T-cell (primary cell): ENCODE measurements at regions not wholly inside any gene's neighbourhood (a gene's known extent, or its start where the extent isn't known, plus 50 kb on each side); places are given as distances from the start of the nearest gene placed in this dataset.
A peak's percentile ranks its signal among the peaks of the same experiment; 100 is the strongest.

Experiments
- ATAC-seq, 4 experiments: fragments of 200-7000 bp in 3 of 4; fragments of 150-1000 bp in 1 of 4; cut with Tn5 transposase; replicated peaks in 1 of 4; 1 replicate in 3 of 4; 2 replicates in 1 of 4; pipeline ENCODE4 v1.10.0; 2021; ENCODE audit warnings: moderate library complexity in 3 of 4, mild to moderate bottlenecking in 2 of 4, moderate number of reproducible peaks in 1 of 4
- CTCF ChIA-PET, 2 donors: fragments of 300-600 bp; sonication (Branson Sonifier 250); formaldehyde crosslinking; loops; one replicate each; lab custom pipeline; 2022; ENCODE audit warnings: antibody characterized with exemption in 2 of 2; lab: Charles Lee
- POLR2A ChIA-PET, 2 donors: fragments of 300-600 bp; sonication (Branson Sonifier 250); formaldehyde crosslinking; loops; one replicate each; lab custom pipeline; 2022; ENCODE audit warnings: antibody characterized with exemption in 2 of 2; lab: Charles Lee
- DNase-seq, 35 experiments: peaks; one replicate each; pipeline versions ENCODE4 v3.0.0 to v3.0.0-alpha.2; 2013 to 2023
- H3K27ac ChIP-seq: one replicate; pipeline ENCODE4 v1.5.1; 2013; ENCODE audit warnings: low read length
- H3K27me3 ChIP-seq, 2 experiments: replicated peaks in 1 of 2; 1 replicate in 1 of 2; 2 replicates in 1 of 2; pipeline versions ENCODE4 v1.6.1 to v1.7.0; 2013; ENCODE audit warnings: low read length in 1 of 2, mixed read lengths in 1 of 2; ENCODE audit not compliant: control insufficient read depth in 2 of 2, insufficient read depth in 2 of 2; ENCODE audit errors: extremely low read depth in 1 of 2
- H3K36me3 ChIP-seq, 2 donors: 1 replicate in 1 of 2; 2 replicates in 1 of 2; pipeline versions ENCODE4 v1.6.1 to v1.7.0; 2013; ENCODE audit warnings: low read length in 1 of 2; ENCODE audit not compliant: control insufficient read depth in 2 of 2, insufficient read depth in 1 of 2; ENCODE audit errors: extremely low read depth in 1 of 2
- H3K4me1 ChIP-seq, 2 experiments: 1 replicate in 1 of 2; 2 replicates in 1 of 2; pipeline versions ENCODE4 v1.6.1 to v1.7.0; 2013; ENCODE audit warnings: low read length in 2 of 2, mixed read lengths in 1 of 2; ENCODE audit not compliant: insufficient read depth in 2 of 2, control insufficient read depth in 1 of 2; ENCODE audit errors: extremely low read depth in 1 of 2
- H3K4me3 ChIP-seq, 2 donors: 1 replicate in 1 of 2; 2 replicates in 1 of 2; pipeline versions ENCODE4 v1.5.1 to v1.7.0; 2013; ENCODE audit warnings: mild to moderate bottlenecking in 2 of 2, low read length in 1 of 2, moderate library complexity in 1 of 2; ENCODE audit not compliant: control insufficient read depth in 1 of 2; ENCODE audit errors: extremely low read depth in 1 of 2
- H3K9me3 ChIP-seq: 2 replicates; pipeline ENCODE4 v1.7.0; 2013
- H3K27ac Mint-ChIP-seq, 2 donors: one replicate each; pipeline ENCODE4 v1.8.0; 2020 to 2021; ENCODE audit warnings: mild to moderate bottlenecking in 2 of 2, mixed read lengths in 2 of 2
- H3K27me3 Mint-ChIP-seq, 2 donors: one replicate each; pipeline ENCODE4 v1.8.0; 2021 to 2022; ENCODE audit warnings: mixed read lengths in 2 of 2
- H3K36me3 Mint-ChIP-seq: one replicate; pipeline ENCODE4 v1.8.0; 2021; ENCODE audit warnings: mixed read lengths
- H3K4me1 Mint-ChIP-seq, 3 donors: one replicate each; pipeline ENCODE4 v1.8.0; 2020 to 2022; ENCODE audit warnings: mixed read lengths in 3 of 3, mild to moderate bottlenecking in 1 of 3
- H3K4me3 Mint-ChIP-seq, 3 donors: one replicate each; pipeline ENCODE4 v1.8.0; 2020 to 2022; ENCODE audit warnings: mild to moderate bottlenecking in 3 of 3, mixed read lengths in 3 of 3, moderate library complexity in 3 of 3
- H3K9me3 Mint-ChIP-seq, 3 donors: one replicate each; pipeline ENCODE4 v1.8.0; 2020 to 2022; ENCODE audit warnings: mixed read lengths in 3 of 3
- WGBS: methylation state at CpG from one replicate; pipeline ENCODE4 v1.1.5; 2013; ENCODE audit warnings: missing lambda C conversion rate; ENCODE audit not compliant: insufficient coverage; 5-methylcytosine and 5-hydroxymethylcytosine counted together

GRCh38 chr10:88048312-88048711, 184.9 kb downstream of the PTEN start:
- peaks cover 0 to 2% of the 10 kb centered on the region in 2 experiments for H3K4me1 ChIP-seq
- ChIA-PET CTCF (no interaction called here), POLR2A (interaction anchor here in 1 of 2 donors (0.6 kb wide), 1 partner anchor 128 kb away, joined by 3 read pairs; no protein-coding TSS in a partner anchor)
- Mint-ChIP-seq H3K4me3 (no peak overlapping the region), H3K27me3 (no peaks in the 10 kb centered on the region), H3K4me1 (peaks cover 12 to 15% (median 14%) of the 10 kb centered on the region in 3 donors), H3K9me3 (peaks cover 0 to 4% (median 0%) of the 10 kb centered on the region in 3 donors), H3K36me3 (no peaks in the 10 kb centered on the region), H3K27ac (no peak overlapping the region)
- H3K4me3 ChIP-seq = no peak overlapping the region
- WGBS = no CpG with 5 or more reads among the region's 1 CpG
- no peak overlapping the region for H3K27ac ChIP-seq
- H3K36me3 ChIP-seq = no peaks in the 10 kb centered on the region
- ATAC-seq = no peak
- no peaks in the 10 kb centered on the region for H3K9me3 ChIP-seq
- peaks cover 0 to 3% of the 10 kb centered on the region in 2 experiments for H3K27me3 ChIP-seq
- no peak for DNase-seq

- Mint-ChIP-seq H3K36me3 (no peaks in the 10 kb centered on the region), H3K4me3 (no peak overlapping the region), H3K27me3 (no peaks in the 10 kb centered on the region), H3K9me3 (peaks cover 0 to 4% (median 0%) of the 10 kb centered on the region in 3 donors), H3K27ac (no peak overlapping the region), H3K4me1 (peaks cover 12 to 15% (median 12%) of the 10 kb centered on the region in 3 donors)
- no peaks in the 10 kb centered on the region for H3K27me3 ChIP-seq
- WGBS = no CpG with 5 or more reads among the region's 3 CpGs
- no peaks in the 10 kb centered on the region for H3K36me3 ChIP-seq
- no peak overlapping the region for H3K4me3 ChIP-seq
- no peak overlapping the region for H3K27ac ChIP-seq
- peaks cover 0 to 2% of the 10 kb centered on the region in 2 experiments for H3K4me1 ChIP-seq
- H3K9me3 ChIP-seq = no peaks in the 10 kb centered on the region
- ChIA-PET POLR2A (interaction anchor here in 1 of 2 donors (0.6 kb wide), 2 partner anchors 79 to 787 kb away, joined by 3 read pairs; no protein-coding TSS in a partner anchor), CTCF (no interaction called here)
- ATAC-seq (no peak), DNase-seq (no peak)
Measured at GRCh38 chr10:88049204-88049603, 185.8 kb downstream of the PTEN start.

GRCh38 chr10:88057720-88058119, 194.3 kb downstream of the PTEN start:
- peaks cover 5 to 16% (median 11%) of the 10 kb centered on the region in 3 donors for H3K4me1 Mint-ChIP-seq
- no peak overlapping the region for H3K4me3 Mint-ChIP-seq
- CTCF ChIA-PET = interaction anchor here in 1 of 2 donors (0.5 kb wide), 1 partner anchor 1331 kb away, joined by 3 read pairs; no protein-coding TSS in a partner anchor
- H3K27ac ChIP-seq = no peak overlapping the region
- H3K4me3 ChIP-seq = no peak overlapping the region
- peaks cover 7 to 18% of the 10 kb centered on the region in 2 experiments for H3K4me1 ChIP-seq
- H3K27me3 Mint-ChIP-seq = no peaks in the 10 kb centered on the region
- no CpG with 5 or more reads among the region's 1 CpG for WGBS
- no peaks in the 10 kb centered on the region for H3K9me3 ChIP-seq
- H3K27ac Mint-ChIP-seq = no peak overlapping the region
- POLR2A ChIA-PET = no interaction called here
- H3K9me3 Mint-ChIP-seq = peaks cover 0 to 7% (median 6%) of the 10 kb centered on the region in 3 donors
- no peak for ATAC-seq
- no peak for DNase-seq
- H3K36me3 Mint-ChIP-seq = no peaks in the 10 kb centered on the region
- no peaks in the 10 kb centered on the region for H3K36me3 ChIP-seq
- no peaks in the 10 kb centered on the region for H3K27me3 ChIP-seq

GRCh38 chr10:88058750-88059149, 195.3 kb downstream of the PTEN start:
- Mint-ChIP-seq H3K27me3 (no peaks in the 10 kb centered on the region), H3K4me3 (no peak overlapping the region), H3K4me1 (peaks cover 14 to 25% (median 20%) of the 10 kb centered on the region in 3 donors), H3K27ac (no peak overlapping the region), H3K36me3 (no peaks in the 10 kb centered on the region), H3K9me3 (peaks cover 0 to 7% (median 6%) of the 10 kb centered on the region in 3 donors)
- POLR2A ChIA-PET = no interaction called here
- Histone ChIP-seq H3K36me3 (no peaks in the 10 kb centered on the region), H3K4me1 (peaks cover 14 to 29% of the 10 kb centered on the region in 2 experiments), H3K27me3 (no peaks in the 10 kb centered on the region), H3K4me3 (no peak overlapping the region), H3K27ac (no peak overlapping the region), H3K9me3 (no peaks in the 10 kb centered on the region)
- ATAC-seq (no peak), DNase-seq (no peak)
- CTCF ChIA-PET = no interaction called here
- 100% methylated on average over 3 of the region's 4 CpGs for WGBS

GRCh38 chr10:88059190-88059589, 195.8 kb downstream of the PTEN start:
- ATAC-seq (no peak), DNase-seq (no peak)
- Mint-ChIP-seq H3K27me3 (no peaks in the 10 kb centered on the region), H3K9me3 (peaks cover 0 to 7% (median 6%) of the 10 kb centered on the region in 3 donors), H3K4me1 (peaks cover 17 to 28% (median 24%) of the 10 kb centered on the region in 3 donors), H3K27ac (no peak overlapping the region), H3K36me3 (no peaks in the 10 kb centered on the region), H3K4me3 (no peak overlapping the region)
- ChIA-PET POLR2A (no interaction called here), CTCF (no interaction called here)
- Histone ChIP-seq H3K27ac (no peak overlapping the region), H3K4me1 (peaks cover 14 to 33% of the 10 kb centered on the region in 2 experiments), H3K9me3 (no peaks in the 10 kb centered on the region), H3K36me3 (no peaks in the 10 kb centered on the region), H3K4me3 (no peak overlapping the region), H3K27me3 (no peaks in the 10 kb centered on the region)
- WGBS = 44% methylated on average over 1 of the region's 4 CpGs

- Mint-ChIP-seq H3K27ac (no peak overlapping the region), H3K27me3 (no peaks in the 10 kb centered on the region), H3K4me3 (peak overlapping the region in 1 of 3 donors; percentile 18), H3K4me1 (peaks cover 33 to 44% (median 40%) of the 10 kb centered on the region in 3 donors), H3K9me3 (peaks cover 0 to 7% (median 6%) of the 10 kb centered on the region in 3 donors), H3K36me3 (no peaks in the 10 kb centered on the region)
- H3K4me3 ChIP-seq = no peak overlapping the region
- ATAC-seq (no peak), DNase-seq (peak in 1 of 35 experiments; percentile 4)
- no peak overlapping the region for H3K27ac ChIP-seq
- no peaks in the 10 kb centered on the region for H3K27me3 ChIP-seq
- 99% methylated on average over 6 of the region's 6 CpGs for WGBS
- H3K4me1 ChIP-seq = peaks cover 27 to 49% of the 10 kb centered on the region in 2 experiments
- ChIA-PET CTCF (no interaction called here), POLR2A (no interaction called here)
- H3K9me3 ChIP-seq = no peaks in the 10 kb centered on the region
- no peaks in the 10 kb centered on the region for H3K36me3 ChIP-seq
Measured at GRCh38 chr10:88060762-88061161, 197.3 kb downstream of the PTEN start.
